ENCODE measurements at regions not wholly inside any gene's neighbourhood (a gene's known extent, or its start where the extent isn't known, plus 50 kb on each side); places are given as distances from the start of the nearest gene placed in this dataset.
A peak's percentile ranks its signal among the peaks of the same experiment; 100 is the strongest.
"Not testable (repeated sequence)": the region's sequence is repeated elsewhere in the genome, so short reads cannot be mapped to it uniquely, and the experiment has no call there.

DNA sequence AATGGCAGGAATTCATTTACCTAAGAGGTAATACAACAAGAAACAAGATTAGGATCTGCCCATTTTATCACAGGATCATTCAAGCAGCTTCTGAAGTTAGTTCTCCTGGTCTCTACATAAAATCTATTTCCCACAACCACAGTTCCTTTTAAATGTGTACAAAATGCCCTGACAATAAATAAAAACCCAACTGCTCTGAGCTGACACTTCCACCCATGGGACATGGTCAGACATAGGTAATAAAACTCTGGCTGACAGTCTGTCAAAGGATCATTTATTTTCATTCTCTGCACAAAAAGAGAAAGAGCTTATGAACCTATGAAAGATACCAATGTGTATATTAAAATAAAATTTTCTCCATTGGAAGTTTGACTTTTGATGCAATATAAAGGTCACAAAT, 145.4 kb upstream of the PALMD start:
- H3K4me3 ChIP-seq (replicated peaks; ENCODE audit: low read depth, low read length): no peak overlapping the region
- DNase-seq (ENCODE audit: low read depth): no peak
- TF ChIP-seq, protein P1, sequence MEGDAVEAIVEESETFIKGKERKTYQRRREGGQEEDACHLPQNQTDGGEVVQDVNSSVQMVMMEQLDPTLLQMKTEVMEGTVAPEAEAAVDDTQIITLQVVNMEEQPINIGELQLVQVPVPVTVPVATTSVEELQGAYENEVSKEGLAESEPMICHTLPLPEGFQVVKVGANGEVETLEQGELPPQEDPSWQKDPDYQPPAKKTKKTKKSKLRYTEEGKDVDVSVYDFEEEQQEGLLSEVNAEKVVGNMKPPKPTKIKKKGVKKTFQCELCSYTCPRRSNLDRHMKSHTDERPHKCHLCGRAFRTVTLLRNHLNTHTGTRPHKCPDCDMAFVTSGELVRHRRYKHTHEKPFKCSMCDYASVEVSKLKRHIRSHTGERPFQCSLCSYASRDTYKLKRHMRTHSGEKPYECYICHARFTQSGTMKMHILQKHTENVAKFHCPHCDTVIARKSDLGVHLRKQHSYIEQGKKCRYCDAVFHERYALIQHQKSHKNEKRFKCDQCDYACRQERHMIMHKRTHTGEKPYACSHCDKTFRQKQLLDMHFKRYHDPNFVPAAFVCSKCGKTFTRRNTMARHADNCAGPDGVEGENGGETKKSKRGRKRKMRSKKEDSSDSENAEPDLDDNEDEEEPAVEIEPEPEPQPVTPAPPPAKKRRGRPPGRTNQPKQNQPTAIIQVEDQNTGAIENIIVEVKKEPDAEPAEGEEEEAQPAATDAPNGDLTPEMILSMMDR (IDR thresholded peaks at IDR 0.05; ENCODE audit: low read length, missing control alignments): no peak

DNA sequence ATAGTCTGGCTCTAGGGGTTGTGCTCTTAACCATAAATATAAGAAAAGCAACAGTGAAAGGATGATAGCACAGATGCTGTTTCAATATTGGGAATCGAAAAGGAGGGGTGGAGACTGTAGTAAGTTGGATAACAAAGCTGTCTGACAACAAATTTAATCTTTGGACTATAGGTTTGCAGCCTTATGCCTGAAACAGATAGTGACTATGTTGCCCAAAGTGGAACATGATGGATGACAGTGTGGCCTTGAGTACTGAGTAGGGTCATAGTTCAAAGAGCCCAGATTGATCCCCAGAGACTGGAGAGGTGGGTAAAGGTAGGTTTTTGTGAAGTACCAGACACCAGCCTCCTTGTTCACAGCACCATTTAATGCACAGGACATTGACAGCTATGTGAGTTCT, 144.0 kb upstream of the PALMD start:
- H3K4me3 ChIP-seq (replicated peaks; ENCODE audit: low read depth, low read length): no peak overlapping the region
- TF ChIP-seq, protein P1 (IDR thresholded peaks at IDR 0.05; ENCODE audit: low read length, missing control alignments): no peak
- DNase-seq (ENCODE audit: low read depth): no peak

DNA sequence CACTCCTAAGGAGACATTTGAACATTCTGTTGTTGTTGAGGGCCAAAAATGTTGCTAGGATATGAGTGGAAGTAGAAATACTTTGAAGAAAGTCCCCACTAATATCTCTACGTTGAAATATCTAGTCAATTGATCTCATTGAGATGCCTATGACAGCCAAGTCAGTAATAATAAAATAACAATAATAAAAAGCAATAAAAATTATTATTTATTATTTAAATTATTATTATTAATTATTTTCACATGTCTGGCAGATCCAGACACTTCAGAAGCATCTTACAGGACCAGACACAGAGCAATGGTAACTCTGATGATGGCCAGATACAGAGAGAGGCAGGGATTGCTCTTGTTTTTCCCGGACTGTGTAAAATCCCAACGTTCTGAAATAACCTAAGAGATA, 143.5 kb upstream of the PALMD start:
- TF ChIP-seq, protein P1 (IDR thresholded peaks at IDR 0.05; ENCODE audit: low read length, missing control alignments): no peak
- no peak overlapping the region for H3K4me3 ChIP-seq (replicated peaks; ENCODE audit: low read depth, low read length)
- DNase-seq (ENCODE audit: low read depth): no peak

DNA sequence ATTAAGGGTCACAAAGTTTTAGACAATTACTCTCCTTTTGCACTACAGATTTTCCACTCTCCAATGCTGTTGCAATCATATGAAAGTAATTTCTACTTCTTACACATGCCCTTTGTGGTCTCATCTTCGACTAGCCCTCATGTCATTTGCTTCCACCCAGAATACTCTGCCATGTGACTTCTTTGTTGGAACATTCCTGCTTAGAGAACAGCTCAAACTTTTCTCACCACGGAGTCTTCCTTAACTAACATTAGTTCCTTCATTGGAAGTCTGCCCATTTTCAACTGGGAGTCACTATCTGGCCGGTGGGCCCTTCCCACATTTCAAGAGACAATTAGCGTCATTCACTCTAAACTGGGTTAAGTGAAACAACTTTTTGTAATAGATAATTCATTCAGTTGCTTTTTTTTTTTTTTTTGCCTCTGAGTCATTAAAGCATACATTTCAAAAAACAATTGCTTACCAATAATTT, 142.6 kb upstream of the PALMD start:
- peak; percentile 89 for DNase-seq (ENCODE audit: low read depth)
- TF ChIP-seq, protein P1 (IDR thresholded peaks at IDR 0.05; ENCODE audit: low read length, missing control alignments): no peak
- H3K4me3 ChIP-seq (replicated peaks; ENCODE audit: low read depth, low read length): no peak overlapping the region

DNA sequence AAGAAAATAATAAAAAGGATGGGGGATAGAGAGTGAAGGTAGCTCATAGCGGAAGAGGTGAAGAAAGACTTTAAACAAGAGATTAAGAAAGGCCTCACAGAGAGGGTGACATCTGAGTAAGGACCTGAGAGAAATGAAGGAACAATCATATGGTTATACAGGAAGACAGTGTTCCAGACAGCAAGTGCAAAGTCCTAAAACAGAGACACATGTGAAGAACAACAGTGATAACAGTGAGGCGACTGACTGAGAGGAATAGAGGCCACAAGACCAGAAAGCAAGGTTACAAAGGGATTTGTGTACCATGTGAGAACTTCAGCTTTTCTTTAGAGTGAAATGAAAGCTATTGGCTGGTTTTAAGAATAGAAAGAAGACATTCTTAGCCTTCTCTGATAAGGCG, 141.6 kb upstream of the PALMD start:
- TF ChIP-seq, protein P1 (IDR thresholded peaks at IDR 0.05; ENCODE audit: low read length, missing control alignments): no peak
- no peak overlapping the region for H3K4me3 ChIP-seq (replicated peaks; ENCODE audit: low read depth, low read length)
- no peak for DNase-seq (ENCODE audit: low read depth)

DNA sequence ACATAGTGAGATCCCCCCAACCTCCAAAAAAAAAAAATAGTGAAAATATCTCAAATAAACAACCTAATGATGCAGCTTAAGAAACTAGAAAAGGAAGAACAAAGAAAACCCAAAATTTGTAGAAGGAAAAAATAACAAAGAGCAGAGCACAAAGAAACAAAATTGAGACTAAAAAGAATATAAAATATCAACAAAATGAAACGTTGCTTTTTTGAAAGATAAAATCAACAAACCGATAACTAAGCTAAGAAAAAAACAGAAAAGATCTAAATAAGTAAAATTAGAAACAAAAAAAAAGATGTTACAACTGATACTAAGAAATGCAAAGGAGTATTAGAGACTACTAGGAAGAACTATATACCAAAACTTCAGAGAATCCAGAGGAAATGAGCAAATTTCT, 139.3 kb upstream of the PALMD start:
- no peak overlapping the region for H3K4me3 ChIP-seq (replicated peaks; ENCODE audit: low read depth, low read length)
- no peak for DNase-seq (ENCODE audit: low read depth)
- TF ChIP-seq, protein P1 (IDR thresholded peaks at IDR 0.05; ENCODE audit: low read length, missing control alignments): no peak

DNA sequence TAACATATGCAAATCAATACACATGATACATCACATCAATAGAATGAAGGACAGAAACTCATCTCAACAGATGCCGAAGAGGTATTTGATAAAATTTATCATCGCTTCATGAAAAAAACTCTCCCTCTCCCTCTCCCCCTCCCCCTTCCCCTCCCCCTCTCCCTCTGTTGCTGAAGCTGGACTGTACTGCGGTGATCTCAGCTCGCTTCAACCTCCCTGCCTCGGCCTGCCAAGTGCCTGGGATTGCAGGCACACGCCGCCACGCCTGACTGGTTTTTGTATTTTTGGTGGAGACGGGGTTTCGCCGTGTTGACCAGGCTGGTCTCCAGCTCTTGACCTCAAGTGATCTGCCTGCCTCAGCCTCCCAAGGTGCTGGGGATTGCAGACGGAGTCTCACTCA, 138.5 kb upstream of the PALMD start:
- DNase-seq (ENCODE audit: low read depth); H3K4me3 ChIP-seq (replicated peaks; ENCODE audit: low read depth, low read length): not testable (repeated sequence)

All from fibroblast of pulmonary artery (primary cell).